Mesothelial cell of epicardium (in vitro differentiated cells): ENCODE measurements at regions not wholly inside any gene's neighbourhood (a gene's known extent, or its start where the extent isn't known, plus 50 kb on each side); places are given as distances from the start of the nearest gene placed in this dataset.

Experiments used
- DNase-seq, 2 experiments: peaks; one replicate each; pipeline ENCODE4 v3.0.0; 2021; ENCODE audit warnings: low spot score in 2 of 2; ENCODE audit not compliant: unreplicated experiment in 2 of 2
- H3K27ac Mint-ChIP-seq: 2 replicates; pipeline ENCODE4 v1.8.0; 2021; ENCODE audit warnings: mixed read lengths
- H3K27me3 Mint-ChIP-seq: 2 replicates; pipeline ENCODE4 v1.8.0; 2021; ENCODE audit warnings: low read depth, mixed read lengths
- H3K36me3 Mint-ChIP-seq: 2 replicates; pipeline ENCODE4 v1.8.0; 2021; ENCODE audit warnings: mixed read lengths
- H3K4me1 Mint-ChIP-seq: 2 replicates; pipeline ENCODE4 v1.8.0; 2021; ENCODE audit warnings: mixed read lengths
- H3K4me3 Mint-ChIP-seq: 2 replicates; pipeline ENCODE4 v1.8.0; 2021; ENCODE audit warnings: mild to moderate bottlenecking, moderate library complexity, mixed read lengths
- H3K9me3 Mint-ChIP-seq: 2 replicates; pipeline ENCODE4 v1.8.0; 2021; ENCODE audit warnings: mixed read lengths
- TF ChIP-seq, protein P1 (sequence below): fragments of 200-600 bp; sonication (generic); IDR thresholded peaks from one replicate; pipeline ENCODE4 v1.5.0; 2021; ENCODE audit warnings: antibody characterized with exemption; ENCODE audit not compliant: unreplicated experiment

GRCh38 chr3:67305160-67305559, 307.1 kb downstream of the KBTBD8 start:
- H3K27ac Mint-ChIP-seq = no peak overlapping the region

DNA sequence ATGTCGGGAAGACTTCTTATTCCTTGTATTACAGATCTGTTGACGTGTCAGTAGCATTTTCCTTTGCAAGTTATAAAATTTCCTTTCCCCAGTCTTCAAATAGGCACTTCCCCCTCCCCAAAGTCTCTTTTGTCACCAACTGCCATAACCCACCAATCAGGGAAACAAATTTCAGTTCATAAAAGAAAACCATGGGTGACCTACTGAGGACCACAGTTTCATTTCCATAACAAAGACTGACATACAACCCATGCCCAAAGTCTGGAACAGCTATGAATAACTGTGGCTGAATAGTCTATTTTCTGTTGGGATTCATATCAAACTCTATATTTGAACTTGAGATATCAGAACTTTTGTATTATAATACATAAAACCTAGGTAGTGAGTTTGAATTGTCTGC, 307.8 kb downstream of the KBTBD8 start:
- TF ChIP-seq, protein P1, sequence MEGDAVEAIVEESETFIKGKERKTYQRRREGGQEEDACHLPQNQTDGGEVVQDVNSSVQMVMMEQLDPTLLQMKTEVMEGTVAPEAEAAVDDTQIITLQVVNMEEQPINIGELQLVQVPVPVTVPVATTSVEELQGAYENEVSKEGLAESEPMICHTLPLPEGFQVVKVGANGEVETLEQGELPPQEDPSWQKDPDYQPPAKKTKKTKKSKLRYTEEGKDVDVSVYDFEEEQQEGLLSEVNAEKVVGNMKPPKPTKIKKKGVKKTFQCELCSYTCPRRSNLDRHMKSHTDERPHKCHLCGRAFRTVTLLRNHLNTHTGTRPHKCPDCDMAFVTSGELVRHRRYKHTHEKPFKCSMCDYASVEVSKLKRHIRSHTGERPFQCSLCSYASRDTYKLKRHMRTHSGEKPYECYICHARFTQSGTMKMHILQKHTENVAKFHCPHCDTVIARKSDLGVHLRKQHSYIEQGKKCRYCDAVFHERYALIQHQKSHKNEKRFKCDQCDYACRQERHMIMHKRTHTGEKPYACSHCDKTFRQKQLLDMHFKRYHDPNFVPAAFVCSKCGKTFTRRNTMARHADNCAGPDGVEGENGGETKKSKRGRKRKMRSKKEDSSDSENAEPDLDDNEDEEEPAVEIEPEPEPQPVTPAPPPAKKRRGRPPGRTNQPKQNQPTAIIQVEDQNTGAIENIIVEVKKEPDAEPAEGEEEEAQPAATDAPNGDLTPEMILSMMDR = no peak
- no peak for DNase-seq
- Mint-ChIP-seq H3K36me3 (no peaks in the 10 kb centered on the region), H3K9me3 (no peaks in the 10 kb centered on the region), H3K27ac (no peak overlapping the region), H3K27me3 (no peaks in the 10 kb centered on the region), H3K4me3 (no peak overlapping the region), H3K4me1 (peaks cover under 1% of the 10 kb centered on the region)

More at GRCh38 chr3:67305160-67305559, 307.1 kb downstream of the KBTBD8 start:
- Mint-ChIP-seq H3K4me1 (no peaks in the 10 kb centered on the region), H3K27me3 (no peaks in the 10 kb centered on the region), H3K4me3 (no peak overlapping the region), H3K9me3 (no peaks in the 10 kb centered on the region), H3K36me3 (no peaks in the 10 kb centered on the region)
- TF ChIP-seq, protein P1 = no peak
- DNase-seq = no peak

DNA sequence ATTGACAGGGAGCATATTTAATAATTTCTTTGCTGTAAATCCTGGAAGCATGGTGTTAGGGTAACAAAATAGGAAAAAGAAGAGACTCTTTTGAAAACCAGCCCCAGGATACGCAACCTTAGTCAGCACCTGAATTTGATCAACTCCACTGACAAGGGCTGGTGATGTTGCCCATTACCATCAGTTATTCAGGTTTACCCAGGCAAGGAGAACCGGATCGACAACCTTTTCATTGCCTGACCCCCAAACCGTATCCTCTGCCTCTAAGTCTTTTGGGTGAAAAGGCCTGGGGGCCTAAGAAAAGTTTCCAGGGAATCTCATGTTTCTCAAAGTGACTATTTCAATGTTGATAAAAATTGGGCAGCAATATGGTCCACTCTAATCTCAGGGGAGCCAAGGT, 313.3 kb downstream of the KBTBD8 start:
- no peaks in the 10 kb centered on the region for H3K27me3 Mint-ChIP-seq
- DNase-seq = no peak
- peaks cover 15% of the 10 kb centered on the region for H3K4me1 Mint-ChIP-seq
- TF ChIP-seq, protein P1 = no peak
- H3K36me3 Mint-ChIP-seq = no peaks in the 10 kb centered on the region
- H3K27ac Mint-ChIP-seq = no peak overlapping the region
- no peak overlapping the region for H3K4me3 Mint-ChIP-seq
- no peaks in the 10 kb centered on the region for H3K9me3 Mint-ChIP-seq

- DNase-seq = no peak
- TF ChIP-seq, protein P1 = no peak
- peaks cover 15% of the 10 kb centered on the region for H3K4me1 Mint-ChIP-seq
- H3K4me3 Mint-ChIP-seq = no peak overlapping the region
- H3K27ac Mint-ChIP-seq = no peak overlapping the region
- no peaks in the 10 kb centered on the region for H3K9me3 Mint-ChIP-seq
- H3K36me3 Mint-ChIP-seq = no peaks in the 10 kb centered on the region
- no peaks in the 10 kb centered on the region for H3K27me3 Mint-ChIP-seq
These were observed 314.0 kb downstream of the KBTBD8 start for GRCh38 chr3:67312155-67312554.

- no peaks in the 10 kb centered on the region for H3K36me3 Mint-ChIP-seq
- TF ChIP-seq, protein P1 = no peak
These were observed 320.1 kb downstream of the KBTBD8 start for GRCh38 chr3:67318162-67318561.

DNA sequence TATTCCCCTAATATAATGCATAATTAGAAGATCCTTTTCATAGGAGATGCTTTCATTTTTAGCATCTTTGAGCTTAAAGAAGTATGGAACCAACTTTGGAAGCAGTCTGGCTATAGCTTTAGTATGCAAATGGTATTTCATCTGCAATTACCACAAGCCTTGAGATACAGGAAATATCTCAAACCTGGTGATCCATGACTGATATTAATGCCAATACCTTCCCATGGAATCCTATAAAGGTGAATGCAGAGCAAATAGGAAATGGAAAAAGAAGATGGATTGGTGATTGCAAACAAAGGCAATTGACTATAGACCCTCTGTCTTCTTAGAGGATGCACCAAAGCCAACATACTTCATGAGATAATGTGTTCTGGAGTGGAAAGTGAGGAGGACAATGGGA, 326.4 kb downstream of the KBTBD8 start:
- DNase-seq = no peak
- Mint-ChIP-seq H3K36me3 (no peaks in the 10 kb centered on the region), H3K27ac (no peak overlapping the region), H3K9me3 (peaks cover 20% of the 10 kb centered on the region), H3K4me3 (no peak overlapping the region), H3K4me1 (peaks cover 12% of the 10 kb centered on the region), H3K27me3 (no peaks in the 10 kb centered on the region)
- TF ChIP-seq, protein P1 = no peak

More at GRCh38 chr3:67318162-67318561, 320.1 kb downstream of the KBTBD8 start:
- no peak overlapping the region for H3K27ac Mint-ChIP-seq
- H3K27me3 Mint-ChIP-seq = no peaks in the 10 kb centered on the region
- peaks cover 22% of the 10 kb centered on the region for H3K9me3 Mint-ChIP-seq
- no peak overlapping the region for H3K4me3 Mint-ChIP-seq
- no peak for DNase-seq
- H3K4me1 Mint-ChIP-seq = no peaks in the 10 kb centered on the region
